ENCODE measurements at regions not wholly inside any gene's neighbourhood (a gene's known extent, or its start where the extent isn't known, plus 50 kb on each side); places are given as distances from the start of the nearest gene placed in this dataset.
"Not testable (repeated sequence)": the region's sequence is repeated elsewhere in the genome, so short reads cannot be mapped to it uniquely, and the experiment has no call there.

DNA sequence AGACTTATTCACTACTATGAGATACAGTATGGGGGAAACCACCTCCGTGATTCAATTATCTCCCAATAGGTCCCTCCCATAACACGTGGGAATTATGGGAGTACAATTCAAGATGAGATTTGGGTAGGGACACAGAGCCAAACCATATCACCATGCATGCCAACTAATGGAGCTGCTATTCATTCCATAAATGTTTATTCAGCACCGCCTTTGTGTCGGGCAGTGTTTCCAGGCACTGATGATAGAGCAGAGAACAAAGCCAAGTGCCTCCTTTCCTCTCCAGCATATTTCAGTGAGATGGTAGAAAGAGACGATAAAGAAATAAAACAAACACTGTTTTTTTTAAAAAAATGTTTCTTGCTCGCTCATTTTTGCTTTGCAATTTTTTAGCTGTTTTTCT lies 295.9 kb upstream of the FOXK1 start:
- no peaks in the 10 kb centered on the region for H3K79me2 ChIP-seq (ENCODE audit: low read length)
- ChIA-PET CTCF (no interaction called here), POLR2A (ENCODE audit: unreplicated experiment) (no interaction called here)
- no peaks in the 10 kb centered on the region for H3K4me1 ChIP-seq (ENCODE audit: insufficient read depth, low read length)
- no peak for TF ChIP-seq EZH2phosphoT487 (IDR thresholded peaks at IDR 0.05; ENCODE audit: borderline replicate concordance, low read length)
- TF ChIP-seq, protein P1, sequence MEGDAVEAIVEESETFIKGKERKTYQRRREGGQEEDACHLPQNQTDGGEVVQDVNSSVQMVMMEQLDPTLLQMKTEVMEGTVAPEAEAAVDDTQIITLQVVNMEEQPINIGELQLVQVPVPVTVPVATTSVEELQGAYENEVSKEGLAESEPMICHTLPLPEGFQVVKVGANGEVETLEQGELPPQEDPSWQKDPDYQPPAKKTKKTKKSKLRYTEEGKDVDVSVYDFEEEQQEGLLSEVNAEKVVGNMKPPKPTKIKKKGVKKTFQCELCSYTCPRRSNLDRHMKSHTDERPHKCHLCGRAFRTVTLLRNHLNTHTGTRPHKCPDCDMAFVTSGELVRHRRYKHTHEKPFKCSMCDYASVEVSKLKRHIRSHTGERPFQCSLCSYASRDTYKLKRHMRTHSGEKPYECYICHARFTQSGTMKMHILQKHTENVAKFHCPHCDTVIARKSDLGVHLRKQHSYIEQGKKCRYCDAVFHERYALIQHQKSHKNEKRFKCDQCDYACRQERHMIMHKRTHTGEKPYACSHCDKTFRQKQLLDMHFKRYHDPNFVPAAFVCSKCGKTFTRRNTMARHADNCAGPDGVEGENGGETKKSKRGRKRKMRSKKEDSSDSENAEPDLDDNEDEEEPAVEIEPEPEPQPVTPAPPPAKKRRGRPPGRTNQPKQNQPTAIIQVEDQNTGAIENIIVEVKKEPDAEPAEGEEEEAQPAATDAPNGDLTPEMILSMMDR (conservative IDR thresholded peaks at IDR 0.05; ENCODE audit: low read depth, low read length): no peak
- intact Hi-C loops (cut with micrococcal nuclease): no loop called here
- BruUV-seq (replicated peaks): no TSS peak
- no peak overlapping the region for H2AFZ ChIP-seq (ENCODE audit: low read length)
- H3K4me2 ChIP-seq (ENCODE audit: low read length): no peak overlapping the region
- H3K4me3 ChIP-seq (ENCODE audit: low read length): no peak overlapping the region
- DNase-seq (no peak), ATAC-seq (no peak)
- no peak overlapping the region for H3K9ac ChIP-seq (ENCODE audit: low read length)
- no peak overlapping the region for H3K27ac ChIP-seq (ENCODE audit: low read length)
- H4K20me1 ChIP-seq (ENCODE audit: low read length): no peaks in the 10 kb centered on the region
- H3F3A ChIP-seq (ENCODE audit: low read length, unreplicated experiment): no peaks in the 10 kb centered on the region
- H3K9me2 ChIP-seq (replicated peaks; ENCODE audit: low read length): no peaks in the 10 kb centered on the region
- H3K27me3 ChIP-seq (ENCODE audit: low read length): no peaks in the 10 kb centered on the region
- no peaks in the 10 kb centered on the region for H3K9me3 ChIP-seq (ENCODE audit: low read length)
- no peaks in the 10 kb centered on the region for H3K36me3 ChIP-seq (ENCODE audit: low read depth, low read length)

- BruUV-seq (replicated peaks); H3K27ac ChIP-seq (ENCODE audit: low read length); H3K27me3 ChIP-seq (ENCODE audit: low read length); H3K4me2 ChIP-seq (ENCODE audit: low read length); H3K9me3 ChIP-seq (ENCODE audit: low read length); DNase-seq; H3K36me3 ChIP-seq (ENCODE audit: low read depth, low read length); H3K9ac ChIP-seq (ENCODE audit: low read length); intact Hi-C loops (cut with micrococcal nuclease); POLR2A ChIA-PET (ENCODE audit: unreplicated experiment); H3K4me1 ChIP-seq (ENCODE audit: insufficient read depth, low read length); H4K20me1 ChIP-seq (ENCODE audit: low read length); CTCF ChIA-PET; H3F3A ChIP-seq (ENCODE audit: low read length, unreplicated experiment); ATAC-seq; H3K4me3 ChIP-seq (ENCODE audit: low read length); H2AFZ ChIP-seq (ENCODE audit: low read length); H3K79me2 ChIP-seq (ENCODE audit: low read length); H3K9me2 ChIP-seq (replicated peaks; ENCODE audit: low read length): not testable (repeated sequence)
Observed at GRCh38 chr7:4391103-4391502, 291.0 kb upstream of the FOXK1 start.

GRCh38 chr7:4394736-4395135 lies 287.4 kb upstream of the FOXK1 start:
- no peaks in the 10 kb centered on the region for H3F3A ChIP-seq (ENCODE audit: low read length, unreplicated experiment)
- no peak overlapping the region for H2AFZ ChIP-seq (ENCODE audit: low read length)
- H3K27me3 ChIP-seq (ENCODE audit: low read length): no peaks in the 10 kb centered on the region
- CTCF ChIA-PET: no interaction called here
- H3K36me3 ChIP-seq (ENCODE audit: low read depth, low read length): no peaks in the 10 kb centered on the region
- no peak overlapping the region for H3K27ac ChIP-seq (ENCODE audit: low read length)
- H3K79me2 ChIP-seq (ENCODE audit: low read length): no peaks in the 10 kb centered on the region
- DNase-seq: no peak
- H3K4me3 ChIP-seq (ENCODE audit: low read length): no peak overlapping the region
- H3K9me2 ChIP-seq (replicated peaks; ENCODE audit: low read length): no peaks in the 10 kb centered on the region
- no peaks in the 10 kb centered on the region for H4K20me1 ChIP-seq (ENCODE audit: low read length)
- no peak for TF ChIP-seq EZH2phosphoT487 (IDR thresholded peaks at IDR 0.05; ENCODE audit: borderline replicate concordance, low read length)
- TF ChIP-seq EZH2 (IDR thresholded peaks at IDR 0.05; ENCODE audit: low read length, unreplicated experiment): no peak
- TF ChIP-seq, protein P1 (conservative IDR thresholded peaks at IDR 0.05; ENCODE audit: low read depth, low read length): no peak
- intact Hi-C loops (cut with micrococcal nuclease): no loop called here
- POLR2A ChIA-PET (ENCODE audit: unreplicated experiment): no interaction called here
- no TSS peak for BruUV-seq (replicated peaks)
- no peak for ATAC-seq
- H3K9ac ChIP-seq (ENCODE audit: low read length): no peak overlapping the region
- H3K4me1 ChIP-seq (ENCODE audit: insufficient read depth, low read length): no peaks in the 10 kb centered on the region
- H3K4me2 ChIP-seq (ENCODE audit: low read length): no peak overlapping the region
- no peaks in the 10 kb centered on the region for H3K9me3 ChIP-seq (ENCODE audit: low read length)
